T-cell (primary cell): ENCODE measurements at regions not wholly inside any gene's neighbourhood (a gene's known extent, or its start where the extent isn't known, plus 50 kb on each side); places are given as distances from the start of the nearest gene placed in this dataset.

Experiments used
- ATAC-seq, 4 experiments: fragments of 200-7000 bp in 3 of 4; fragments of 150-1000 bp in 1 of 4; cut with Tn5 transposase; replicated peaks in 1 of 4; 1 replicate in 3 of 4; 2 replicates in 1 of 4; pipeline ENCODE4 v1.10.0; 2021; ENCODE audit warnings: moderate library complexity in 3 of 4, mild to moderate bottlenecking in 2 of 4, moderate number of reproducible peaks in 1 of 4
- CTCF ChIA-PET, 2 donors: fragments of 300-600 bp; sonication (Branson Sonifier 250); formaldehyde crosslinking; loops; one replicate each; lab custom pipeline; 2022; ENCODE audit warnings: antibody characterized with exemption in 2 of 2; lab: Charles Lee
- POLR2A ChIA-PET, 2 donors: fragments of 300-600 bp; sonication (Branson Sonifier 250); formaldehyde crosslinking; loops; one replicate each; lab custom pipeline; 2022; ENCODE audit warnings: antibody characterized with exemption in 2 of 2; lab: Charles Lee
- DNase-seq, 35 experiments: peaks; one replicate each; pipeline versions ENCODE4 v3.0.0 to v3.0.0-alpha.2; 2013 to 2023
- H3K27ac ChIP-seq: one replicate; pipeline ENCODE4 v1.5.1; 2013; ENCODE audit warnings: low read length
- H3K27me3 ChIP-seq, 2 experiments: replicated peaks in 1 of 2; 1 replicate in 1 of 2; 2 replicates in 1 of 2; pipeline versions ENCODE4 v1.6.1 to v1.7.0; 2013; ENCODE audit warnings: low read length in 1 of 2, mixed read lengths in 1 of 2; ENCODE audit not compliant: control insufficient read depth in 2 of 2, insufficient read depth in 2 of 2; ENCODE audit errors: extremely low read depth in 1 of 2
- H3K36me3 ChIP-seq, 2 donors: 1 replicate in 1 of 2; 2 replicates in 1 of 2; pipeline versions ENCODE4 v1.6.1 to v1.7.0; 2013; ENCODE audit warnings: low read length in 1 of 2; ENCODE audit not compliant: control insufficient read depth in 2 of 2, insufficient read depth in 1 of 2; ENCODE audit errors: extremely low read depth in 1 of 2
- H3K4me1 ChIP-seq, 2 experiments: 1 replicate in 1 of 2; 2 replicates in 1 of 2; pipeline versions ENCODE4 v1.6.1 to v1.7.0; 2013; ENCODE audit warnings: low read length in 2 of 2, mixed read lengths in 1 of 2; ENCODE audit not compliant: insufficient read depth in 2 of 2, control insufficient read depth in 1 of 2; ENCODE audit errors: extremely low read depth in 1 of 2
- H3K4me3 ChIP-seq, 2 donors: 1 replicate in 1 of 2; 2 replicates in 1 of 2; pipeline versions ENCODE4 v1.5.1 to v1.7.0; 2013; ENCODE audit warnings: mild to moderate bottlenecking in 2 of 2, low read length in 1 of 2, moderate library complexity in 1 of 2; ENCODE audit not compliant: control insufficient read depth in 1 of 2; ENCODE audit errors: extremely low read depth in 1 of 2
- H3K9me3 ChIP-seq: 2 replicates; pipeline ENCODE4 v1.7.0; 2013
- H3K27ac Mint-ChIP-seq, 2 donors: one replicate each; pipeline ENCODE4 v1.8.0; 2020 to 2021; ENCODE audit warnings: mild to moderate bottlenecking in 2 of 2, mixed read lengths in 2 of 2
- H3K27me3 Mint-ChIP-seq, 2 donors: one replicate each; pipeline ENCODE4 v1.8.0; 2021 to 2022; ENCODE audit warnings: mixed read lengths in 2 of 2
- H3K36me3 Mint-ChIP-seq: one replicate; pipeline ENCODE4 v1.8.0; 2021; ENCODE audit warnings: mixed read lengths
- H3K4me1 Mint-ChIP-seq, 3 donors: one replicate each; pipeline ENCODE4 v1.8.0; 2020 to 2022; ENCODE audit warnings: mixed read lengths in 3 of 3, mild to moderate bottlenecking in 1 of 3
- H3K4me3 Mint-ChIP-seq, 3 donors: one replicate each; pipeline ENCODE4 v1.8.0; 2020 to 2022; ENCODE audit warnings: mild to moderate bottlenecking in 3 of 3, mixed read lengths in 3 of 3, moderate library complexity in 3 of 3
- H3K9me3 Mint-ChIP-seq, 3 donors: one replicate each; pipeline ENCODE4 v1.8.0; 2020 to 2022; ENCODE audit warnings: mixed read lengths in 3 of 3
- WGBS: methylation state at CpG from one replicate; pipeline ENCODE4 v1.1.5; 2013; ENCODE audit warnings: missing lambda C conversion rate; ENCODE audit not compliant: insufficient coverage; 5-methylcytosine and 5-hydroxymethylcytosine counted together

- Mint-ChIP-seq H3K9me3 (peaks cover 0 to 9% (median 0%) of the 10 kb centered on the region in 3 donors), H3K27ac (no peak overlapping the region), H3K4me1 (no peaks in the 10 kb centered on the region), H3K36me3 (no peaks in the 10 kb centered on the region), H3K27me3 (peaks cover 9 to 11% of the 10 kb centered on the region in 2 donors), H3K4me3 (no peak overlapping the region)
- no peaks in the 10 kb centered on the region for H3K27me3 ChIP-seq
- ATAC-seq (no peak), DNase-seq (no peak)
- H3K27ac ChIP-seq, result no peak overlapping the region
- H3K9me3 ChIP-seq, result no peaks in the 10 kb centered on the region
- H3K4me3 ChIP-seq, result no peak overlapping the region
- no peaks in the 10 kb centered on the region for H3K36me3 ChIP-seq
- POLR2A ChIA-PET, result no interaction called here
- CTCF ChIA-PET, result no interaction called here
- H3K4me1 ChIP-seq, result no peaks in the 10 kb centered on the region
These were observed 162.7 kb upstream of the OTX2 start for GRCh38 chr14:56972948-56973347.

GRCh38 chr14:56964895-56965294, 154.6 kb upstream of the OTX2 start:
- no peak overlapping the region for H3K27ac ChIP-seq
- Mint-ChIP-seq H3K36me3 (no peaks in the 10 kb centered on the region), H3K27me3 (peaks cover 0 to 9% of the 10 kb centered on the region in 2 donors), H3K9me3 (peaks cover 0 to 7% (median 0%) of the 10 kb centered on the region in 3 donors), H3K4me3 (no peak overlapping the region), H3K27ac (no peak overlapping the region), H3K4me1 (no peaks in the 10 kb centered on the region)
- no peaks in the 10 kb centered on the region for H3K9me3 ChIP-seq
- no peak for DNase-seq
- ChIA-PET CTCF (no interaction called here), POLR2A (no interaction called here)
- no peaks in the 10 kb centered on the region for H3K27me3 ChIP-seq
- H3K4me1 ChIP-seq, result no peaks in the 10 kb centered on the region
- H3K36me3 ChIP-seq, result no peaks in the 10 kb centered on the region
- no CpG with 5 or more reads among the region's 5 CpGs for WGBS
- H3K4me3 ChIP-seq, result no peak overlapping the region
- ATAC-seq, result no peak

- Histone ChIP-seq H3K27me3 (peaks cover 0 to 1% of the 10 kb centered on the region in 2 experiments), H3K4me3 (no peak overlapping the region), H3K4me1 (no peaks in the 10 kb centered on the region), H3K27ac (no peak overlapping the region), H3K9me3 (no peaks in the 10 kb centered on the region), H3K36me3 (no peaks in the 10 kb centered on the region)
- H3K4me3 Mint-ChIP-seq, result no peak overlapping the region
- H3K27ac Mint-ChIP-seq, result no peak overlapping the region
- WGBS, result 78% methylated on average over 1 of the region's 6 CpGs
- no peak for ATAC-seq
- ChIA-PET POLR2A (no interaction called here), CTCF (no interaction called here)
- H3K4me1 Mint-ChIP-seq, result no peaks in the 10 kb centered on the region
- H3K27me3 Mint-ChIP-seq, result peaks cover 1 to 7% of the 10 kb centered on the region in 2 donors
- DNase-seq, result no peak
- H3K9me3 Mint-ChIP-seq, result peaks cover 0 to 3% (median 0%) of the 10 kb centered on the region in 3 donors
- no peaks in the 10 kb centered on the region for H3K36me3 Mint-ChIP-seq
These were observed 153.1 kb upstream of the OTX2 start for GRCh38 chr14:56963381-56963780.

- 100% methylated on average over 3 of the region's 4 CpGs for WGBS
- no peak overlapping the region for H3K4me3 Mint-ChIP-seq
- no peak for DNase-seq
- H3K4me1 Mint-ChIP-seq, result no peaks in the 10 kb centered on the region
- CTCF ChIA-PET, result no interaction called here
- H3K27ac Mint-ChIP-seq, result no peak overlapping the region
- Histone ChIP-seq H3K4me3 (no peak overlapping the region), H3K9me3 (no peaks in the 10 kb centered on the region), H3K27ac (no peak overlapping the region), H3K4me1 (no peaks in the 10 kb centered on the region), H3K27me3 (peaks cover 0 to 2% of the 10 kb centered on the region in 2 experiments), H3K36me3 (no peaks in the 10 kb centered on the region)
- no peak for ATAC-seq
- POLR2A ChIA-PET, result no interaction called here
- peaks cover 6 to 12% of the 10 kb centered on the region in 2 donors for H3K27me3 Mint-ChIP-seq
- peaks cover 0 to 3% (median 0%) of the 10 kb centered on the region in 3 donors for H3K9me3 Mint-ChIP-seq
- H3K36me3 Mint-ChIP-seq, result no peaks in the 10 kb centered on the region
These were observed 152.3 kb upstream of the OTX2 start for GRCh38 chr14:56962444-56963080.

- no peak overlapping the region for H3K4me3 Mint-ChIP-seq
- H3K9me3 Mint-ChIP-seq, result peaks cover 0 to 3% (median 0%) of the 10 kb centered on the region in 3 donors
- Histone ChIP-seq H3K36me3 (no peaks in the 10 kb centered on the region), H3K4me3 (no peak overlapping the region), H3K9me3 (no peaks in the 10 kb centered on the region), H3K27ac (no peak overlapping the region), H3K4me1 (no peaks in the 10 kb centered on the region), H3K27me3 (peaks cover 0 to 2% of the 10 kb centered on the region in 2 experiments)
- POLR2A ChIA-PET, result no interaction called here
- H3K4me1 Mint-ChIP-seq, result no peaks in the 10 kb centered on the region
- DNase-seq (no peak), ATAC-seq (no peak)
- peaks cover 6 to 7% of the 10 kb centered on the region in 2 donors for H3K27me3 Mint-ChIP-seq
- H3K36me3 Mint-ChIP-seq, result no peaks in the 10 kb centered on the region
- H3K27ac Mint-ChIP-seq, result no peak overlapping the region
- CTCF ChIA-PET, result no interaction called here
These were observed 149.6 kb upstream of the OTX2 start for GRCh38 chr14:56959869-56960268.

- no peak overlapping the region for H3K27ac ChIP-seq
- peaks cover 0 to 2% of the 10 kb centered on the region in 2 experiments for H3K27me3 ChIP-seq
- Mint-ChIP-seq H3K9me3 (peaks cover 0 to 3% (median 0%) of the 10 kb centered on the region in 3 donors), H3K4me3 (no peak overlapping the region), H3K36me3 (no peaks in the 10 kb centered on the region), H3K27ac (no peak overlapping the region), H3K27me3 (peaks cover 6% of the 10 kb centered on the region in 2 donors), H3K4me1 (no peaks in the 10 kb centered on the region)
- DNase-seq (no peak), ATAC-seq (no peak)
- no peaks in the 10 kb centered on the region for H3K4me1 ChIP-seq
- POLR2A ChIA-PET, result no interaction called here
- no peaks in the 10 kb centered on the region for H3K9me3 ChIP-seq
- no peak overlapping the region for H3K4me3 ChIP-seq
- H3K36me3 ChIP-seq, result no peaks in the 10 kb centered on the region
- CTCF ChIA-PET, result no interaction called here
These were observed 148.8 kb upstream of the OTX2 start for GRCh38 chr14:56959121-56959520.

- WGBS, result no CpG with 5 or more reads among the region's 2 CpGs
- Mint-ChIP-seq H3K9me3 (no peaks in the 10 kb centered on the region), H3K27me3 (peaks cover 6% of the 10 kb centered on the region in 2 donors), H3K4me3 (no peak overlapping the region), H3K4me1 (no peaks in the 10 kb centered on the region), H3K36me3 (no peaks in the 10 kb centered on the region), H3K27ac (no peak overlapping the region)
- H3K9me3 ChIP-seq, result no peaks in the 10 kb centered on the region
- H3K27ac ChIP-seq, result no peak overlapping the region
- peaks cover 0 to 2% of the 10 kb centered on the region in 2 experiments for H3K27me3 ChIP-seq
- CTCF ChIA-PET, result no interaction called here
- POLR2A ChIA-PET, result no interaction called here
- H3K36me3 ChIP-seq, result no peaks in the 10 kb centered on the region
- H3K4me3 ChIP-seq, result no peak overlapping the region
- ATAC-seq, result no peak
- DNase-seq, result no peak
- H3K4me1 ChIP-seq, result no peaks in the 10 kb centered on the region
These were observed 145.9 kb upstream of the OTX2 start for GRCh38 chr14:56956182-56956581.
